NCI-H2171 treated with DMSO at 0.1 percent for 48 hours (cell line): ENCODE measurements at regions not wholly inside any gene's neighbourhood (a gene's known extent, or its start where the extent isn't known, plus 50 kb on each side); places are given as distances from the start of the nearest gene placed in this dataset.

ENCODE experiments used
- DNase-seq: peaks from one replicate; lab custom pipeline; 2025; lab: John Stamatoyannopoulos, UW

GRCh38 chr15:70199540-70200410 lies 102.1 kb upstream of the TLE3 start:
- DNase-seq: no peak

GRCh38 chr15:70199124-70199482 lies 101.4 kb upstream of the TLE3 start:
- no peak for DNase-seq

DNA sequence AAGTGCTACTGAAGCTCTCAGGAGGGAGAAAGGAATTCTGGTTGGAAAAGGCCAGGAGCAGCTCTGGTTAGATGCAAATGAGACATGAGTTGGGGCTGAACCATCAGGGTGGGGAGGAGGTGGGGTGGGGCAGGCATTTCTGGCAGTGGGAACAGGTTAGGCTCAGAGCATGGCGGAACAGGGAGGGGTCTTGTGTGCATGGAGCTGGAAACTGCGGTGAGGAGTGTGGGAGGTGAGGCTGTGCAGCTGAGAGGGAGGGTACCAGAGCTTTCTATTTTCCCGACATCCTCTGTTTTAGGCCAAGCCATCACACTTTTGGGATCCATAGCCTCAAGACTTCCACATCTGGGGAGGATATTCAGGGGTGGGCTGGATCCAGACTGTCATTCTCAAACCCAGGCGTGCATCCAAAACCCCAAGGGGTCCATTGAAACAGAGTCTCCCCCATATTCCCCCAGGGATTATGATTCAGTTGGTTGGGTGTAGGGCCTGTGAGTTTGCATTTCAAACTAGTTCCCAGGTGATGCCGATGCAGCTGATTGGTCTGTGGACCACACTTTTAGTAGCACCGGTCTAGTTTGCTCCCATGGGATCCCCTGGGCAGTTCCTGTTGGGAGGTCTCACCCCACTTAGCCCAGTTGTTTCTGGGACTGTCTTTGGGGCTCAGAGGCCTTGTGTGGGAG lies 100.9 kb upstream of the TLE3 start:
- DNase-seq: no peak

DNA sequence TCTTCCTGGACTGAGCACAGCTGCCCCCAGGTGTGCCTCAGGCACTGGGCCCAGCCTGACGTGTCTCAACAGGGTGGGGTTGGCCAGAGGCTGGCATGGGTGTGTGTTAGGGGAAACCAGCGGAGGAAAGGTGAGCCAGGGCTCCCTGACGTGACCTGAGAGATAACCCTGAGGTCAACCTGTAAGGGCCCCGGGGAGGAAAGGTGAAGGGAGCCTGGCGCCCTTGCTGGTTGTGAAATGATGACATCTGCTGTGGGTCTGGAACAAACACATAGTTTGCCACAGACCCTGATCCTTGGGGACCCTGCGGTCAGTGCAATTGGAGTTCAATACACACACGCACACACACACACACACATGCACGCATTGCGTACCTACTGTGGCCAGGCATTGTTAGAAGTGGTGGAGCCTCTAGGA lies 100.2 kb upstream of the TLE3 start:
- DNase-seq: no peak

- no peak for DNase-seq
Measured at GRCh38 chr15:70197318-70197944, 99.7 kb upstream of the TLE3 start.

- DNase-seq: peak; percentile 99
Measured at GRCh38 chr15:70196372-70197316, 98.9 kb upstream of the TLE3 start.

- no peak for DNase-seq
Measured at GRCh38 chr15:70195587-70196305, 98.0 kb upstream of the TLE3 start.

GRCh38 chr15:70195171-70195570 lies 97.5 kb upstream of the TLE3 start:
- peak; percentile 61 for DNase-seq

DNA sequence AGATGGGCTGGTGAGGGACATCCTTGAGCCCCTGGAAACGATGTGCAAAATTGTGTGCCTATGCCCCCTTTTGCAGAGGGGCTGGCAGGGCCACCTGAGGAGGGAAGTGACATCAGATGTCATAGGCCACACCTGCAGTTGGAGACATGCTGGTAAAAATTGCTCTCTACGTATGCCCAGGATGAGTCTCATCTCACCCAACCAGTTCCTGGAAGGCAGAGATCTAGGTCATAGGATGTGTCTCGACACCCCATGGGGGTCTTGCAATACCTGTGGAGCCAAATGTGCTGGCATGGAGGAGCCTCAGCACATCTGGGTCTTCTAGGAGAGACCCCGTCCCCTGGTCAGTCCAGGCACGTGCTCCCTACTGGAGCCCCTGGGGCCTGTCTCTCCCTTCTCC lies 96.5 kb upstream of the TLE3 start:
- no peak for DNase-seq

DNA sequence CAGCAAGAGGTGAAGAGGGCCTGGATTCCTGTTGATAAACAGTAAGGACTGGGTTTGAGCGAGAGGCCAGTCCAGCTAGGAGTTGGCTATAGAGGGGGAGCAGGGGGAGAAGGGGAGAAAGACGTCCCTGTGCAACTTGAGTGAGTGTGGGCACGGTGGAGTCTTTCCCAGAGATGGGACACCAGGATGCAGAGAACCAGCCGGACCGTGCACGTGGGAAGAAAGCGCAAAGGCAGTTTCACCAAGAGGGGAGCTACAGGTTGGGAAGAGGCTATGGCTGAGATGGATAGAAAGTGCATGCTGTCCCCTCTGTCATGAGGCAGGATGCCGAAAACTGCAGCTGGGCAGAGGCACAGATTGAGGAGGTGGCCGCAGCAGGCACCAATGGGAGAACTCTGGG lies 96.0 kb upstream of the TLE3 start:
- no peak for DNase-seq

DNA sequence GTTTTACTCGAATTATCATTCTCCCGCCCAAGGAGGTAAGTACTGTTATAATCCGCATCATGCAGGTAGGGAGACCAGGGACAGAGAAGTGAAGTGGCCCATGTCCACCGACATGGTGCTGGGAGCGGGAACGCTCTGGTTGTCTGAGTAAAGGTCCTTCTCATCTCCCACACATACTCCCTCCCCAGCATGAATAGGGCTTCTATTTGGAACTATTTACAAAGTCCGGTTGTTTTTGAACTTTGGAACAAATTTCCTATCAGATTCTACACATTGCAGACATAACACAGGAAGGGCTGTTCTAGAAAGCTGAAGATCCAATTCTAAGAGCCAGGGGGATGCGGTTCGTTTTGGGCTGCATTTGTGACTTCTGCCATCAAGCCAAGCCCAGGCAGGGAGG lies 94.8 kb upstream of the TLE3 start:
- no peak for DNase-seq

GRCh38 chr15:70192041-70192440 lies 94.3 kb upstream of the TLE3 start:
- peak; percentile 65 for DNase-seq

DNA sequence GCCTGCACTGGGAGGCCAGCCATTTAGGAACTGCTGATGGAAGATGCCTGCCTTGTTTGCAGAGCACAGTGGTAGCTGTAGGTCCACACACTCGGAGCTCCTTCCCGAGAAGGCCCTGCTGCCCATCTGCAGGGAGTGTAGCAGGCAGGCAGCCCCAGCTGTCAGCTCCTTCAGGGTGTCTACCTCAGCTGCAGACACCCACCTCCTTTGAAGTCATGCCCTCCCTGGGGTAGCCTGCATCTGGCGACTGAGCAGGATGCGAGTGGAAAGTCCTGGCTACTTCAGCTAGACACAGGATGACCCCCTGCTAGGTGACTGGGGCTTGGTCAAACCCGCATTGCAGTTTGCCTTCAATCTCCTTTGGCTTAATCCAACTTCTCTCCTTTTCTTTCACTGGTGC lies 93.2 kb upstream of the TLE3 start:
- no peak for DNase-seq

GRCh38 chr15:70189826-70190695 lies 92.3 kb upstream of the TLE3 start:
- no peak for DNase-seq

GRCh38 chr15:70188286-70188685 lies 90.6 kb upstream of the TLE3 start:
- DNase-seq: no peak

DNA sequence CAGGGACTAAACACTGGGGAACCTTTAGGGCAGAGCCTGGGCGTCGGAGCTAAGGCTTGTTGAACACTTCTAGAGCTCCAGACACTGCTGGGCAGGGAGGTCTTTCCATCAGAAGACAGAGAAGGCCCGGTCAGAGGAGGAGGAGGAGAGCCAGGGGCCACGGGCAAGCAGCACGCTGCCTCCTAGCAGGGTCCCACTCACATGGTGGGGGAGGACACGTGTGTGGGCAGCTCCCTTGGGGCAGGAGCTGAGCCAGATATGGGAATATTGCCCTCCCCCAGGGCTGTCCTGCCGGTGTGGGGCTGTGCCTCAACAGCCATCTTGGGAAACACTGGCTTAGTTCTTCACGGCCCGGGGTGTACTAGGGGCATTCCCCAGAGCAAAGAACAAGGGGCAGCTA lies 89.6 kb upstream of the TLE3 start:
- DNase-seq: no peak

GRCh38 chr15:70186152-70186551 lies 88.4 kb upstream of the TLE3 start:
- DNase-seq: peak; percentile 78

DNA sequence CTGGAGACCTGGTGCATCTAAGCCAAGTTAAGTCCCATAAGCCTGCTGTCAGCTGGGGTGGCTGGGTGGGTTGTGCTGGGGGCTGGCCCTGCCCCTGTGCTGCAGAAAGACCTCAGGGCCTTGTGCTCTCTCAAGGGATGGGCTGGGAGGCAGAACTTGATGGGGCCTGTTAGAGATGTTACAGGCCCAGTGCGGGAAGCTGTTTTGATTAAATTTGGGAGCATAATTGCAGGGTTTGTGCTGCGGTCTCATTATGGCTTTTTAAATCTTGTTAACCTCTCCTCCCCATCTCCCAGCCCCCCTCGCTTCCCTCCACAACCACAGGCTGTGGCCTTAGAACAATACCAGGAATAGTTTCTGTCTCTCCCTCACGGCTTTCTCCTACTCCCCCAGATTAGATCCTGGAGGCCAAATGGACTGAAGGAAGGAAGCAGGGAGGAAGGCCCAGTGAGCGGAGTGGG lies 87.6 kb upstream of the TLE3 start:
- DNase-seq: no peak

GRCh38 chr15:70182858-70183695 lies 85.4 kb upstream of the TLE3 start:
- DNase-seq: peak; percentile 58
